Thoracic aorta (tissue), 2 donors: ENCODE measurements at regions not wholly inside any gene's neighbourhood (a gene's known extent, or its start where the extent isn't known, plus 50 kb on each side); places are given as distances from the start of the nearest gene placed in this dataset.

ENCODE experiments used
- ATAC-seq: fragments of 150-250 bp; one replicate; pipeline ENCODE4 v1.8.0; 2017; ENCODE audit warnings: low read depth; ENCODE audit not compliant: insufficient number of reproducible peaks, low FRiP score
- DNase-seq: peaks from one replicate; pipeline ENCODE4 v3.0.0-alpha.2; 2020; ENCODE audit warnings: low spot score
- H3K27ac ChIP-seq, 2 donors: fragments of 200-600 bp; sonication (generic); 1 replicate in 1 of 2; 2 replicates in 1 of 2; pipeline ENCODE4 v1.5.1; 2016; ENCODE audit warnings: mild to moderate bottlenecking in 2 of 2, moderate library complexity in 2 of 2
- H3K27me3 ChIP-seq: fragments of 200-600 bp; sonication (generic); replicated peaks from 2 replicates; pipeline ENCODE4 v1.6.0; 2016; ENCODE audit warnings: mild to moderate bottlenecking; ENCODE audit not compliant: insufficient read depth
- H3K36me3 ChIP-seq: fragments of 200-600 bp; sonication (generic); one replicate; pipeline ENCODE4 v1.5.1; 2016
- H3K4me1 ChIP-seq, 2 donors: fragments of 200-600 bp; sonication (generic); 1 replicate in 1 of 2; 2 replicates in 1 of 2; pipeline versions ENCODE4 v1.5.1 to v1.6.0; 2016; ENCODE audit warnings: low read depth in 2 of 2, mild to moderate bottlenecking in 1 of 2; ENCODE audit not compliant: control insufficient read depth in 1 of 2
- H3K4me3 ChIP-seq: fragments of 200-600 bp; sonication (generic); 2 replicates; pipeline ENCODE4 v1.5.1; 2016; ENCODE audit warnings: mild to moderate bottlenecking
- H3K9me3 ChIP-seq: fragments of 200-600 bp; sonication (generic); 2 replicates; pipeline ENCODE4 v1.5.1; 2016
- CTCF ChIP-seq: fragments of 200-600 bp; sonication (generic); IDR thresholded peaks from one replicate; pipeline ENCODE4 v1.5.1; 2019; ENCODE audit warnings: antibody characterized with exemption

DNA sequence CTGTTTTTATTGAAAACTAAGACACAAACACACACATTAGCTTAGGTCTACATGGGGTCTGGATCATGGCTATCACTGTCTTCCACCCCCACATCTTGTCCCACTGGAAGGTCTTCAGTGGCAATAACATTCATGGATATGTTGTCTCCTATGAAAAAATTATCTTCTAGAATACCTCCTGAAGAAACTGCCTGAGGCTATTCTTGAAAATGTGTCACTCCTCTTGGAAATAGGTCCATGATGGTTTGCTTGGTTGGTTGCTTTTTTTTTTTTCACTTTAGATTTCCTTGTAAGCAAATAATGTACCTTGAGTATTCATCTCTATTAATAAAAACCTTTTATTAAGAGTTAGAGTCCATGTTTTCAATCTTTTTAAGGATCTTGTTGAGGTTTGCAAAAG, 195.3 kb upstream of the PDE5A start:
- no peak for TF ChIP-seq CTCF
- Histone ChIP-seq H3K36me3 (no peaks in the 10 kb centered on the region), H3K9me3 (no peaks in the 10 kb centered on the region), H3K27ac (no peak overlapping the region), H3K27me3 (no peaks in the 10 kb centered on the region), H3K4me3 (no peak overlapping the region), H3K4me1 (peaks cover 3 to 4% of the 10 kb centered on the region in 2 donors)
- ATAC-seq, result no peak
- no peak for DNase-seq

DNA sequence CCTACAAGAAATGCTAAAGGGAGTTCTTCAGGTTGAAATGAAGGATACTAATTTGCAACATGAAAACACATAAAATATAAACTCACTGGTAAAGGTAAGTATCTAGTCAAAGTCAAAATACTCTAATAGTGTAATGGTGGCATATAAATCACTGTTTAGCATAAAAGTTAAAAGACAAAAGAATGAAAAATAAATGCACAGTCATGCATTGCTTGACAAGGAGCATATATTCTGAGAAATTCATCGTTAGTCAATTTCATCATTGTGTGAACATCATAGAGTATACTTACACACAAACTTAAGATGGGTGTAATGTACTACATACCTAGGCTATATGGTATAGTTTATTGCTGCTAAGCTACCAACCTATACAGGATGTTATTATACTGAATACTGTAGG, 194.4 kb upstream of the PDE5A start:
- no peak for ATAC-seq
- Histone ChIP-seq H3K27me3 (no peaks in the 10 kb centered on the region), H3K4me3 (no peak overlapping the region), H3K4me1 (no peaks in the 10 kb centered on the region), H3K9me3 (no peaks in the 10 kb centered on the region), H3K36me3 (no peaks in the 10 kb centered on the region), H3K27ac (no peak overlapping the region)
- no peak for TF ChIP-seq CTCF
- DNase-seq, result no peak

DNA sequence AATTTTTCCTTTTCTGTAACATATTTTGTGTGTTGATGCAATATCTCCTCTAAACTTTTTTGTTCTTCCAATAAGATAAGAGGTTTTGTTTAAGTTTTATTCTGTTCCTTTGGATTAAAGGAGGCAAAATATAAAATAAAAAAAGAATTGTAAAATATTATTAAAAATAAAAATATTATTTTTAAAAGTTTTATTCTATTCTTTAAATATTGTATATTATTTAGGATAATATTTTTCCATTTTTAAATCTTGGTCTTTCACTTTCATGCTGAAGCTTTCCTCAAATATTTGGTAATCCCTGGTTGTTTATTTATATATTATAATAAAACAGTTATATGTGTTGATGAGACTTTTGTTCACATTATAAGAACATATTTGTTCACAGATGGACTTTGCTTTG, 187.9 kb upstream of the PDE5A start:
- DNase-seq, result no peak
- Histone ChIP-seq H3K27me3 (no peaks in the 10 kb centered on the region), H3K4me1 (no peaks in the 10 kb centered on the region), H3K4me3 (no peak overlapping the region), H3K27ac (no peak overlapping the region), H3K9me3 (peaks cover 6% of the 10 kb centered on the region), H3K36me3 (no peaks in the 10 kb centered on the region)
- ATAC-seq, result no peak
- TF ChIP-seq CTCF, result no peak

DNA sequence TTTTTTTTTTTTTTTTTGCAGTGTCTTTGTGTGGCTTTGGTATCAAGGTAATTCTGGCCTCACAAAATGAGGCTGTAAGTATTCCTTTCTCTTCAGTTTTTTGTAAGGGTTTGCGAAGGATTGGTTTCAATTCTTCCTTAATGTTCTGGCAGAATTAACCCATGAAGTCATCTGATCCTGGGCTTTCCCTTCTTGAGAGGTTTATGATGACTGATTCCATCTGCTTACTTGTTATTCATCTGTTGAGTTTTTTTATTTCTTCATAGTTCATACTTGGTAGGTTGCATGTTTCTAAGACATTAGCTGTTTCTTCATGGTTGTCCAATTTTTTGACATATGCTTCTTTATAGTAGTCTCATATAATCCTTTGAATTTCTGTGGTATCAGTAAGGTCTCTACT, 181.4 kb upstream of the PDE5A start:
- Histone ChIP-seq H3K27ac (no peak overlapping the region), H3K9me3 (peaks cover 6% of the 10 kb centered on the region), H3K27me3 (no peaks in the 10 kb centered on the region), H3K4me3 (no peak overlapping the region), H3K36me3 (no peaks in the 10 kb centered on the region), H3K4me1 (no peaks in the 10 kb centered on the region)
- no peak for ATAC-seq
- no peak for TF ChIP-seq CTCF
- DNase-seq, result no peak

DNA sequence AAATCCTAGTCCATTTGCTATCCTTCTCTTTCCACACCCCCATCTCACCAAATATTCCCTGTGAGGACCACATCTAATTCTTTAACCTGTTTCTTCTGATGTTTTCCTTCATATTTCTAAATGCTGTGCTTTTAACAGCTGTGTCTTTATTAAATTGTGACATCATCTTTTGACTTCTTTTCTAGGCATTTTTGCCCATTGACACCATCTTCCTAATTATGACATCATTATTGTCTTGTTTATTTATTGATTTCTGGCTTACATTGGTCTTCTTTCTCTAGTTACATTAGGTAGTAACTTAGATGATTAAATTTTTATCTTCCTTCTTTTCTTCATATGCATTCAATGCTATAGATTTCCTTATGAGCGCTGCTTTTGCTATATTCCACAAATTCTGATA, 175.8 kb upstream of the PDE5A start:
- no peak for ATAC-seq
- Histone ChIP-seq H3K4me1 (no peaks in the 10 kb centered on the region), H3K36me3 (no peaks in the 10 kb centered on the region), H3K27ac (no peak overlapping the region), H3K27me3 (no peaks in the 10 kb centered on the region), H3K4me3 (no peak overlapping the region), H3K9me3 (no peaks in the 10 kb centered on the region)
- no peak for DNase-seq
- no peak for TF ChIP-seq CTCF
